HepG2 (cell line): ENCODE measurements at regions not wholly inside any gene's neighbourhood (a gene's known extent, or its start where the extent isn't known, plus 50 kb on each side); places are given as distances from the start of the nearest gene placed in this dataset.

Source experiments
- HNF1A ChIP-seq, 2 experiments: sonication (generic) in 1 of 2; formaldehyde crosslinking in 1 of 2; IDR thresholded peaks; 2 replicates each; pipeline versions ENCODE4 v1.4.0 to v1.6.1; 2016 to 2020; ENCODE audit warnings: borderline replicate concordance in 1 of 2, low read depth in 1 of 2, mild to moderate bottlenecking in 1 of 2, missing genetic modification reagents in 1 of 2
- ISL2 ChIP-seq: sonication (generic); formaldehyde crosslinking; IDR thresholded peaks from 2 replicates; pipeline ENCODE4 v1.5.0; 2020; ENCODE audit warnings: missing genetic modification reagents
- MIER3 ChIP-seq: IDR thresholded peaks from 2 replicates; pipeline ENCODE4 v1.6.1; 2016; ENCODE audit warnings: missing compliant biosample characterization, borderline replicate concordance
- NFYC ChIP-seq: IDR thresholded peaks from 2 replicates; pipeline ENCODE4 v1.6.1; 2016; ENCODE audit warnings: missing genetic modification reagents, missing compliant biosample characterization
- RBFOX2 ChIP-seq: fragments of 200-400 bp; formaldehyde crosslinking; IDR thresholded peaks from 2 replicates; pipeline ENCODE4 v1.6.1; 2017; ENCODE audit warnings: low read depth, mild to moderate bottlenecking, low read length
- TERF1 ChIP-seq: sonication (generic); formaldehyde crosslinking; IDR thresholded peaks from 2 replicates; pipeline ENCODE4 v1.8.0; 2022; ENCODE audit warnings: mild to moderate bottlenecking, missing genetic modification reagents, moderate library complexity
- TFDP2 ChIP-seq: sonication (generic); formaldehyde crosslinking; IDR thresholded peaks from 2 replicates; pipeline ENCODE4 v1.4.0; 2020; ENCODE audit warnings: missing genetic modification reagents
- THYN1 ChIP-seq: sonication (generic); formaldehyde crosslinking; IDR thresholded peaks from 2 replicates; pipeline ENCODE4 v1.8.1; 2023; ENCODE audit warnings: low read depth, mild to moderate bottlenecking, moderate library complexity, missing genetic modification reagents, borderline replicate concordance
- ZBTB7A ChIP-seq: sonication (generic); formaldehyde crosslinking; IDR thresholded peaks from 2 replicates; pipeline ENCODE4 v1.8.0; 2022; ENCODE audit warnings: mild to moderate bottlenecking, missing genetic modification reagents
- ZMYM3 ChIP-seq: sonication (generic); formaldehyde crosslinking; IDR thresholded peaks from 2 replicates; pipeline ENCODE4 v1.5.1; 2020; ENCODE audit warnings: mild to moderate bottlenecking, missing genetic modification reagents
- ZNF441 ChIP-seq: sonication (generic); formaldehyde crosslinking; IDR thresholded peaks from 2 replicates; pipeline ENCODE4 v1.7.0; 2021; ENCODE audit warnings: missing genetic modification reagents, borderline replicate concordance
- TF ChIP-seq, protein P1 (sequence below): sonication (generic); formaldehyde crosslinking; IDR thresholded peaks from 2 replicates; pipeline ENCODE4 v1.5.1; 2020; ENCODE audit warnings: mild to moderate bottlenecking, missing genetic modification reagents, borderline replicate concordance
- TF ChIP-seq, protein P2 (sequence below): sonication (generic); formaldehyde crosslinking; conservative IDR thresholded peaks from 2 replicates; pipeline ENCODE4 v1.4.0; 2020; ENCODE audit warnings: mild to moderate bottlenecking, missing genetic modification reagents, moderate library complexity

DNA sequence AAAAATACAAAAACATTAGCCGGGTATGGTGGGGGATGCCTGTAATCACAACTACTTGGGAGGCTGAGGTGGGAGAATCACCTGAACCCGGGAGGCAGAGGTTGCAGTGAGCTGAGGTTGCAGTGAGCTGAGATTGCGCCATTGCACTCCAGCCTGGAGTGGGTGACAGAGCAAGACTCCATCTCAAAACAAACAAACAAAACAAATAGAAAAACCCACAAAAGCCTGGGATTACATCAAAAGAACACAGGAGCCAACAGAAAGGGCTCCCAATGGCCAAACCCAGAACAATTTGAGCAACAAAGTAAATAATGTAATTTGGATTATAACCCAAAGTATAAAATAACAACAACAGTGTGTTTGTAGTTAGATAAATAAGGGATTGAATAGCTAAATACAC is 159.8 kb downstream of the UXS1 start (continued):
- TF ChIP-seq, protein P1, sequence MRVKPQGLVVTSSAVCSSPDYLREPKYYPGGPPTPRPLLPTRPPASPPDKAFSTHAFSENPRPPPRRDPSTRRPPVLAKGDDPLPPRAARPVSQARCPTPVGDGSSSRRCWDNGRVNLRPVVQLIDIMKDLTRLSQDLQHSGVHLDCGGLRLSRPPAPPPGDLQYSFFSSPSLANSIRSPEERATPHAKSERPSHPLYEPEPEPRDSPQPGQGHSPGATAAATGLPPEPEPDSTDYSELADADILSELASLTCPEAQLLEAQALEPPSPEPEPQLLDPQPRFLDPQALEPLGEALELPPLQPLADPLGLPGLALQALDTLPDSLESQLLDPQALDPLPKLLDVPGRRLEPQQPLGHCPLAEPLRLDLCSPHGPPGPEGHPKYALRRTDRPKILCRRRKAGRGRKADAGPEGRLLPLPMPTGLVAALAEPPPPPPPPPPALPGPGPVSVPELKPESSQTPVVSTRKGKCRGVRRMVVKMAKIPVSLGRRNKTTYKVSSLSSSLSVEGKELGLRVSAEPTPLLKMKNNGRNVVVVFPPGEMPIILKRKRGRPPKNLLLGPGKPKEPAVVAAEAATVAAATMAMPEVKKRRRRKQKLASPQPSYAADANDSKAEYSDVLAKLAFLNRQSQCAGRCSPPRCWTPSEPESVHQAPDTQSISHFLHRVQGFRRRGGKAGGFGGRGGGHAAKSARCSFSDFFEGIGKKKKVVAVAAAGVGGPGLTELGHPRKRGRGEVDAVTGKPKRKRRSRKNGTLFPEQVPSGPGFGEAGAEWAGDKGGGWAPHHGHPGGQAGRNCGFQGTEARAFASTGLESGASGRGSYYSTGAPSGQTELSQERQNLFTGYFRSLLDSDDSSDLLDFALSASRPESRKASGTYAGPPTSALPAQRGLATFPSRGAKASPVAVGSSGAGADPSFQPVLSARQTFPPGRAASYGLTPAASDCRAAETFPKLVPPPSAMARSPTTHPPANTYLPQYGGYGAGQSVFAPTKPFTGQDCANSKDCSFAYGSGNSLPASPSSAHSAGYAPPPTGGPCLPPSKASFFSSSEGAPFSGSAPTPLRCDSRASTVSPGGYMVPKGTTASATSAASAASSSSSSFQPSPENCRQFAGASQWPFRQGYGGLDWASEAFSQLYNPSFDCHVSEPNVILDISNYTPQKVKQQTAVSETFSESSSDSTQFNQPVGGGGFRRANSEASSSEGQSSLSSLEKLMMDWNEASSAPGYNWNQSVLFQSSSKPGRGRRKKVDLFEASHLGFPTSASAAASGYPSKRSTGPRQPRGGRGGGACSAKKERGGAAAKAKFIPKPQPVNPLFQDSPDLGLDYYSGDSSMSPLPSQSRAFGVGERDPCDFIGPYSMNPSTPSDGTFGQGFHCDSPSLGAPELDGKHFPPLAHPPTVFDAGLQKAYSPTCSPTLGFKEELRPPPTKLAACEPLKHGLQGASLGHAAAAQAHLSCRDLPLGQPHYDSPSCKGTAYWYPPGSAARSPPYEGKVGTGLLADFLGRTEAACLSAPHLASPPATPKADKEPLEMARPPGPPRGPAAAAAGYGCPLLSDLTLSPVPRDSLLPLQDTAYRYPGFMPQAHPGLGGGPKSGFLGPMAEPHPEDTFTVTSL (CRISPR knock-in tag) = peak; percentile 89; the same call in 1 of the 2 replicates
- TF ChIP-seq ZBTB7A (CRISPR knock-in tag) (no peak), NFYC (no peak), THYN1 (CRISPR knock-in tag) (no peak), HNF1A (IDR thresholded peaks at IDR 0.05; ENCODE audit: low read depth) (0 out of 2 replicates have a peak, but pooled peaks have one; percentile 28), HNF1A (CRISPR knock-in tag; IDR thresholded peaks at IDR 0.05; ENCODE audit: borderline replicate concordance) (no peak), MIER3 (CRISPR knock-in tag) (peak; percentile 54; the same call in 1 of the 2 replicates), ZMYM3 (CRISPR knock-in tag) (peak; percentile 78), RBFOX2 (no peak), ZNF441 (peak; percentile 98), TFDP2 (CRISPR knock-in tag) (no peak), ISL2 (0 out of 2 replicates have a peak, but pooled peaks have one; percentile 30), TERF1 (CRISPR knock-in tag) (no peak)
- TF ChIP-seq, protein P2, sequence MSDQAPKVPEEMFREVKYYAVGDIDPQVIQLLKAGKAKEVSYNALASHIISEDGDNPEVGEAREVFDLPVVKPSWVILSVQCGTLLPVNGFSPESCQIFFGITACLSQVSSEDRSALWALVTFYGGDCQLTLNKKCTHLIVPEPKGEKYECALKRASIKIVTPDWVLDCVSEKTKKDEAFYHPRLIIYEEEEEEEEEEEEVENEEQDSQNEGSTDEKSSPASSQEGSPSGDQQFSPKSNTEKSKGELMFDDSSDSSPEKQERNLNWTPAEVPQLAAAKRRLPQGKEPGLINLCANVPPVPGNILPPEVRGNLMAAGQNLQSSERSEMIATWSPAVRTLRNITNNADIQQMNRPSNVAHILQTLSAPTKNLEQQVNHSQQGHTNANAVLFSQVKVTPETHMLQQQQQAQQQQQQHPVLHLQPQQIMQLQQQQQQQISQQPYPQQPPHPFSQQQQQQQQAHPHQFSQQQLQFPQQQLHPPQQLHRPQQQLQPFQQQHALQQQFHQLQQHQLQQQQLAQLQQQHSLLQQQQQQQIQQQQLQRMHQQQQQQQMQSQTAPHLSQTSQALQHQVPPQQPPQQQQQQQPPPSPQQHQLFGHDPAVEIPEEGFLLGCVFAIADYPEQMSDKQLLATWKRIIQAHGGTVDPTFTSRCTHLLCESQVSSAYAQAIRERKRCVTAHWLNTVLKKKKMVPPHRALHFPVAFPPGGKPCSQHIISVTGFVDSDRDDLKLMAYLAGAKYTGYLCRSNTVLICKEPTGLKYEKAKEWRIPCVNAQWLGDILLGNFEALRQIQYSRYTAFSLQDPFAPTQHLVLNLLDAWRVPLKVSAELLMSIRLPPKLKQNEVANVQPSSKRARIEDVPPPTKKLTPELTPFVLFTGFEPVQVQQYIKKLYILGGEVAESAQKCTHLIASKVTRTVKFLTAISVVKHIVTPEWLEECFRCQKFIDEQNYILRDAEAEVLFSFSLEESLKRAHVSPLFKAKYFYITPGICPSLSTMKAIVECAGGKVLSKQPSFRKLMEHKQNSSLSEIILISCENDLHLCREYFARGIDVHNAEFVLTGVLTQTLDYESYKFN (CRISPR knock-in tag) = peak; percentile 62; the same call in 1 of the 2 replicates
